Cardiac fibroblast (primary cell): ENCODE measurements at regions not wholly inside any gene's neighbourhood (a gene's known extent, or its start where the extent isn't known, plus 50 kb on each side); places are given as distances from the start of the nearest gene placed in this dataset.

ENCODE experiments used
- DNase-seq, 2 donors: peaks; one replicate each; pipeline versions ENCODE4 v3.0.0 to v3.0.0-alpha.2; 2010; ENCODE audit warnings: low read depth in 2 of 2
- H3K4me3 ChIP-seq, 2 donors: replicated peaks in 1 of 2; 1 replicate in 1 of 2; 2 replicates in 1 of 2; pipeline ENCODE4 v1.5.1; 2011; ENCODE audit warnings: low read depth in 2 of 2, low read length in 2 of 2, mild to moderate bottlenecking in 2 of 2, moderate library complexity in 1 of 2
- TF ChIP-seq, protein P1 (sequence below): IDR thresholded peaks from one replicate; pipeline ENCODE4 v1.5.1; 2011; ENCODE audit warnings: low read depth, mild to moderate bottlenecking, low read length, inconsistent platforms

DNA sequence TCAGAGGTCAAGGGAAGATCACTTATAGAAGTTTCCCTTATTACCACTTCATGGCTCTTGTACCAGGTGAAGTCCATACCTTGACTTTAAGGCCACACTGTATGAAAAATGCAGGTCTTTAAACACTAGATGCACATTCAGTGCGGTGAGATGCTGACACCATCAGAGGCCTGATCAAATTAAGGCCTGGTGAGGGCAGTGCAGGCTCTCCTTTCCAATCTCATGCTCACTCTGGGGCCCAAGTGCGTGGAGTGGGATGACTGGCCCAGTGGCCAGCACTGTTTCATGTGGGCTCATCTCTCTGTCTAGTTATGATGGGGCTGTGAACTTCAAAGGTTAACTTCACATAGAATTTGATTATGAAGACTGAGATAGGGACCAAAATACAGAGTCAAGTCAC, 281.1 kb downstream of the SLC4A3 start:
- TF ChIP-seq, protein P1, sequence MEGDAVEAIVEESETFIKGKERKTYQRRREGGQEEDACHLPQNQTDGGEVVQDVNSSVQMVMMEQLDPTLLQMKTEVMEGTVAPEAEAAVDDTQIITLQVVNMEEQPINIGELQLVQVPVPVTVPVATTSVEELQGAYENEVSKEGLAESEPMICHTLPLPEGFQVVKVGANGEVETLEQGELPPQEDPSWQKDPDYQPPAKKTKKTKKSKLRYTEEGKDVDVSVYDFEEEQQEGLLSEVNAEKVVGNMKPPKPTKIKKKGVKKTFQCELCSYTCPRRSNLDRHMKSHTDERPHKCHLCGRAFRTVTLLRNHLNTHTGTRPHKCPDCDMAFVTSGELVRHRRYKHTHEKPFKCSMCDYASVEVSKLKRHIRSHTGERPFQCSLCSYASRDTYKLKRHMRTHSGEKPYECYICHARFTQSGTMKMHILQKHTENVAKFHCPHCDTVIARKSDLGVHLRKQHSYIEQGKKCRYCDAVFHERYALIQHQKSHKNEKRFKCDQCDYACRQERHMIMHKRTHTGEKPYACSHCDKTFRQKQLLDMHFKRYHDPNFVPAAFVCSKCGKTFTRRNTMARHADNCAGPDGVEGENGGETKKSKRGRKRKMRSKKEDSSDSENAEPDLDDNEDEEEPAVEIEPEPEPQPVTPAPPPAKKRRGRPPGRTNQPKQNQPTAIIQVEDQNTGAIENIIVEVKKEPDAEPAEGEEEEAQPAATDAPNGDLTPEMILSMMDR, result no peak
- H3K4me3 ChIP-seq, result no peak overlapping the region
- DNase-seq, result no peak

DNA sequence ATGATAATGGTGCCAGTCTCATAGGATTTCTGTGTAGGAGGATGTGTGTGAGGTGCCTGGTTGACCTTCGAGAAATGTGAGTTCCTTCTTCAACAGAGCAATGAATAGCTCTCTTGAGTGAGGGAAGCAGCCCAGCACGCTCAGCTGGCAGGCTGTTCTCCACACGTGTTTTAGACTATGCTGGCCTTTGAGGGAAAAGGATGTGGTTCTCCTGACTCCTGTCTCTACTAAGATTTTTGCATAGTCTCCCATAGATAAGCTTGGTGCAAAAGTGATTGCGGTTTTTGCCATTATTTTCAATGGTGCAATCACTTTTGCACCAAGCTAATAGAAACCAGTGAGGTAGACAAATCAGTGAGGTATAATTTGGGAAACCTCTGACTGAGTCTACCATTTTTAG, 284.1 kb downstream of the SLC4A3 start:
- TF ChIP-seq, protein P1, result no peak
- H3K4me3 ChIP-seq, result no peak overlapping the region
- no peak for DNase-seq

DNA sequence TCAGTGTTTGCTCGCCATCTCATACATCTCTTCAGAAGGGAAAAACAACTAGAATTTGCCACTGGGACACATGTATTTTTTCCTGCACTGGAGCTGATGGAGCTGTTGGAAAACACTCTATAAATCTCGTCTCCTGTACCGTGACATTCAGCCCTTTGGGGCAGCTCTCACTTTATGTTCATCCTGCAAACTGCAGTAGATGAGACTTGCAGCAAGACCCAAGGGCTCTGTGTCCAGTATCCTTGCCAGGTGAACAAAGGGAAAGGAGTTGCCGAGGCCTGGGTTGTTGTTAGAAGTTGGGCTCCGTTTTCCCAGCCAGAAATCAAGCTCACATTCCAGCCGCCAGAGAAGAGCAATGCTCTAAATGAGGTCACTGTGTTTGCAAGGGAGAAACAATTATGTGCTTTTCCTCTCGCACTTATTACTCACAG, 285.1 kb downstream of the SLC4A3 start:
- H3K4me3 ChIP-seq, result no peak overlapping the region
- TF ChIP-seq, protein P1, result no peak
- peak in 1 of 2 donors; percentile 40 for DNase-seq

DNA sequence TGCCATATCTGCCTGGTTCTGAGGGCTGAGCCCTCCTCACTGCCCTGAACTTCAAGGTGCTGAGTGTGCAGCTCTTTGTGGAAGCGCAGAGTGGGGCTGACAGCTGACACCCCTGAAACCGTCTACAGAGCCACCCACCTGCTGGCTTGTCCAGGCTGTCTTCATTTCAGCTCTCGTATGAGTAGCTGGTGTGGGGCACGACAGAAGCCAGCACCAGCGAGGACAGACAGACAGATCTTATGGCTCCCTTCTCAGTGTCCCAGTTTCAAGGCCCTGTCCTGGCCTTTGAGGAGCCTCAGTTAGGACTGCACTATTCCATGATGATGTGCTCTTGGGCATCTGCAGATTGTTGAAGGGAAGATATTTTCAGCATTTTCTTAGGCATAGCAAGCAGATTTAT, 287.1 kb downstream of the SLC4A3 start:
- TF ChIP-seq, protein P1, result no peak
- DNase-seq, result no peak
- no peak overlapping the region for H3K4me3 ChIP-seq

DNA sequence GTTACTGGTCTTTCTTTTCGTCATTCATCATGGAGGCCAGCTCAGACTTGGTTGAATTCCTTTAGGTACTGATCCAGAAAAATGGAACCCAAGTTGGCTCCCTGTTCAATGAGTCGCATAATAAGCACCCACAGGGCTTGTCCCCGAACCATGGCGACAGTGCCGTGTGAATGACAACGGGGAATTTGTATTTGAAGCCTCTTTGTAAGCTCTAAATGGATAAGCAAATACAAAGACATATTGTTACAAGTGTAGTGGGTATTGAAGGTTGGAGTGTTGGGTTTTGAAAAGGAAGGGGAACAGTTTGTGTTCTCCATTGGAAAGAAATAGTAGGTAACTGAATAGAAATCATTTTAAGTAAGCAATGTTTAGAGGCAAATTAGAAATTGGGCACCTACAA, 288.9 kb downstream of the SLC4A3 start:
- no peak for DNase-seq
- TF ChIP-seq, protein P1, result no peak
- no peak overlapping the region for H3K4me3 ChIP-seq

DNA sequence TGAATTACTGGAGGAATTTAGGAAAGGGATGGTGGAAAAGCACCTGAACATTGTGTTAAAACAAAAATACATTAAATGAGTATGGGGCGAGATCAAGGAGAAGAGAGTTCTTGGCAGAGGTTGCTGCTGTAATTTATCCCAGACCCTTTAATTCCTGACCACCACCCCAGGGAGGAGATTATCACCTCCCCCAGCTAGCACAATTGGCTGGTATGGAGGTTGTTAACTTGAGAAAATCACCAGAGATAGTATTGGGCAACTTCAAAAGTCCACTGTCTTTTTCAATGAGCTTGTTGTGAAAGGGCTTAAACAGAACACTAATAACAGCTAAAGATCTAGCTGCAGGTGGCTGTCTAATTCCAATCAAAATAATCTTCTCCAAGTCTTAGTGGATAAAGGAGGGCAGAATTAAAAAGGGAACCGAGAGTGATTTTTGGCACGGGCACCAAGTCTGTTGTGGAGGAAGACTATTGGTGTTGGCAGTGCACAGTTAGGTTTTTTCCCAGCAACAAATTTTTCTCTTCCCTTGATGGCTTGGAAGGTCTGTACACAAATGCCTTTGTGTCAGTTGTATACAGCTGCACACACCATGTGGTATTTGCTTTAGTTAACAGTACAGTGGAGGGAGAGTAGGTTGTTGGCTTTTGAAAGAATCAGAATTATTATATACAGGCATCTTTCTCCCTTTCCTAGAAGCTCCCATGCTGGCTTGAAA, 289.5 kb downstream of the SLC4A3 start:
- DNase-seq, result no peak
- H3K4me3 ChIP-seq, result no peak overlapping the region
- TF ChIP-seq, protein P1, result no peak

DNA sequence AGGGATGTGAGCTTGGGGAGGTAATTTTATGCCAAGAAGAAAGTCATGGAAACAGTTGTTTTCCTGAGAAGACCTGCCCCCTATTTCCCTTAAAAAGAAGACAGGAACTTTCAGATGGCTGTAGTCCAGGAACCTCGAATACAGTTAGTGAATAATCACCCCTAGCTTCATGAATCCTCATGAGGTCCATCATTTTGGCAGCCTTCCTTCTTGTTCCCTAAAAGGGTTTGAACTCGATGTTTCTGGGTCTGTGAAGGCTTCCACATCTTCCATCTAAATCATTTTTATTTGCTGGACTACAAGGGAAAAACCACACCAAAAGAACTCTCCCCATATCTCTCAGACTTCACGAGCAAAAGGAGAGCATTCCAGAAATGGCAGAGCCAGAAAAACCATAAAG, 290.8 kb downstream of the SLC4A3 start:
- TF ChIP-seq, protein P1, result no peak
- no peak for DNase-seq
- no peak overlapping the region for H3K4me3 ChIP-seq
